ENCODE measurements at regions not wholly inside any gene's neighbourhood (a gene's known extent, or its start where the extent isn't known, plus 50 kb on each side); places are given as distances from the start of the nearest gene placed in this dataset.
"Not testable (repeated sequence)": the region's sequence is repeated elsewhere in the genome, so short reads cannot be mapped to it uniquely, and the experiment has no call there.

DNA sequence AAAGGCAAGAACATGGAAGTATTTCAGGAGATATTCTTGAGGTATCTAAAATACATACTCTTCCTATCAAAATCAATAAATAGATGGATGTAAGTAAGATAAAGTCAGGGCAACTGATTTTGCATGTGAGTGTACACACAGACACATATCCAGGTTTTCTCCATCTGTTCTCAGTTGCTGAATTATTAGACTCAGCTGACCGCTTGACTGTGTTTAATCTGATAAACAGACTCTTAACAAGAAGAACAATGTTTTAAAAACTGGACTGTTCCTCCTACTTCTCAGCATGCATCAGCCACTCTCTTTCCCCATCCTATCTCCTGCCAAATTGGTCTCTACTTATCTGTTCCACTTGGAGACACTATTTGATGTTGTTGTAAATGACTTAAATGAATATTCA, 73.5 kb downstream of the GOLGA8G start:
- DNase-seq (ENCODE audit: low read depth, low spot score) = no peak

DNA sequence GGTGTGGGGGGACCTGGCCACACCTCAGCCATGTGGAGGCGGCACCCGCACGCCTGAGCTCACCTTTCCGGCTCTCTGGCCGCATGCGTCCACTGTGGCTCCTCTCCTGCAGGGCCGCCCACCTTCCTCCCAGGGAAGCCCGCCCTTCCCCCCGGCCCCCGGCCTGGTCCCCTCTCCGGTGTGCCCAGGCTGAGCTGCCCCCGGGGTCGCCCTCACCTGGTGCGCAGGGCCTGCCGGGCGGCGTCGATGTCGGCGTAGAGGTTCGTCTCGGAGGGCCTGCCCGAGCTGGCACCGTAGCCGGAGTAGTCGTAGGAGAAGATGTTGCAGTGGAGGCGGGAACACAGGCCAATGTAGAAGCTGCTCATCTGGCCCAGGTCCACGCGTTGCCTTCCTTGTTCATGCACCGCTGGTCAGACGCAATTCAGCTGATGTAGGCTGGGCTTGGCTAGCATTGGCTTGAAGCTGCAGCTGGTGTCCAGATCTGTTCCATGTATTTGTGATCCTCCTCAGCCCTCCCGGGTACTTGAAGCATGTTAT, 75.3 kb downstream of the GOLGA8G start:
- not testable (repeated sequence) for DNase-seq (ENCODE audit: low read depth, low spot score)

DNA sequence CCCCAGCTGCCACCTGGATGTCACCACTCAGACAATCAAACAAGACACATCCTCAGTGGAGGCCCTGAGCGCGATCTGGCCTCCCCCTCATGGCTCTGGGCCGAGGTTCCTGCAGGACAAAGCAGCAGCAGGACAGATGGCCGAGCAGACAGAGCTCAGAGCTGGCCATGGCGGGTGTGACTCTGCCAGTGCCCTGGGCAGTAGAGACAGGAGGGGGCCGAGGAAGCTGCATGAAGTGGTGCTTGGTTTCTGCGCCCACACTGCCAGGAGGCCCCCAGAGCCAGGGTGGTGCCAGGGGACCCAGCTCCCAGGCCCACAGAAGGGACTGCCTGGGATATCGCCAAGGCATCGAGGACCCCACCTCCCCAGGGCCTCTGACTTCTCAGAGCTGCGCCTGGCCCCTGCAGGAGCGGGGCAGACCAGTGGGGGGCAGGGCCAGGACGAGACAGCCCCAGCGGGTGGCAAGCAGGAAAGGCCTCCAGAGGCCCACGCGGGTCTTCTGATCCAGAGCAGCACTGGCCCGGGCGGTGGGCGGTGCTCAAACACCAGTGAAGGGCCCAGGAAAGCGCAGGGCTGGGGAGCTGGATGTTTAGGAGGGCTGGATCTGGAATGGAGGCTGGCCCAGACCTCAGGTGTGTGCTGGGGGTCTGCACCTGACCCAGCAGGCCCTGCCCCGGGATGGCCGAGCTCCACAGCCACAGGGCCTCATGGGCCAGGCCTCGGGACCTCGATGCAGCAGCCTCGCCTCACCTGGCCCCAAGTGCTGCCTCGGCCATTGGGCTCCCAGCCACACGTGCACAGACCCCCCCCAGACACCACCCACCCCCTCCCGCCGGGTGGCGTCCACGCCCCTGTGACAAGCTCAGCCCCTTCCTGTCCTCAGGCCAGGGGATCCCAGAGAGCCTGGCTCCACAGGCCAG, 76.0 kb downstream of the GOLGA8G start:
- DNase-seq (ENCODE audit: low read depth, low spot score) = no peak

DNA sequence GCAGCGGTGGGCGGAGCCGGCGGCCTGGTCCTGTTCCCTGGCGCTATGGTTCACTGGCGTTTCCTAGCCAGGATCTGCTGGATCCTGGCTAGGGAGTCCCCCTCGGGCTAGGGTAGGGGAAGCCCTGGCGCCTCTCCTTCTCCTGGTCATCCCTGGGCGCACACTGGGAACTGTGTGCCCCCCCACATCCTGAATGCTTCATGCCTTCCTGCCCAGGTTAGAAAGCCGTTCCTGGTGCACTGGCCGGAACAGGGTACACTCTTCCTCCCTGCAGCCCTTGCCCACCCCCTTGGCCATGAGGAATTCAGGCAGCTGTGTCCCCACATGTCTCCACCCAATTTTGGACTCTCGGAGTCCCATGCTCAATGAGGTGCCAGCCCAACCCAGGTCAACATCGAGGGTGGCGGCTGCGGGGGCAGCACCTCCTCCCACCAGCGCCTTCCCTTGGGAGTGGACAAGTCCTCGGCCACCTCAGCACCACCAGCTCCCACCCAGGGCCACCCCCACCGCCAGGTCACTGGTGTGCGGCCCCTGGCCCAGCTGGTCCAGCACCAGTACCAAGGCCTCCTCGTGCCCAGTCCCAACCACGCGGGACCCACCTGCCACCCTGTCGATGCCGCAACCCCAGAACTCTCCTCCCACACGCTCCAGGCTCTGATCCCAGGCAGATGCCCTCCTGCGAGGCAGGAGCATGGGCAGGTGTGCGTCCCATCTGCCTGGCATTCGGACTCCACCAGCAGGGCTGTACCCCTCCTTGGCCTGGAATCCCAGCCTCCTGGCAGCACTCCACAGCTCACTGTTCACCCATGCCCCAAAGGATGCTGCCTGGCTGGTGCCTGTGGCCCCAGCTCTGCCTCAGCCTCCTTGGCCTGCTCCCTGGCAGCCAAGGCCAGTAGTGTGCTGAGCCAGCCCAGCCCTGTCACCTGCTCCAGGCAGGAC, 77.0 kb downstream of the GOLGA8G start:
- DNase-seq (ENCODE audit: low read depth, low spot score) = not testable (repeated sequence)

- peak; percentile 13 for DNase-seq (ENCODE audit: low read depth, low spot score)
These were observed 76.3 kb downstream of the GOLGA8F start for GRCh38 chr15:28454751-28455220.

All from astrocyte of the hippocampus (primary cell).